Neural progenitor cell (in vitro differentiated cells): ENCODE measurements at regions not wholly inside any gene's neighbourhood (a gene's known extent, or its start where the extent isn't known, plus 50 kb on each side); places are given as distances from the start of the nearest gene placed in this dataset.
"Not testable (repeated sequence)": the region's sequence is repeated elsewhere in the genome, so short reads cannot be mapped to it uniquely, and the experiment has no call there.

Experiments used
- EZH2 ChIP-seq: fragments of 200-600 bp; sonication (generic); IDR thresholded peaks from 2 replicates; pipeline ENCODE4 v1.6.1; 2017; ENCODE audit warnings: antibody characterized with exemption, mild to moderate bottlenecking, moderate library complexity
- EZH2phosphoT487 ChIP-seq: fragments of 200-600 bp; sonication (generic); IDR thresholded peaks from 2 replicates; pipeline ENCODE4 v1.6.1; 2017; ENCODE audit warnings: antibody characterized with exemption
- TF ChIP-seq, protein P1 (sequence below): fragments of 200-600 bp; sonication (generic); IDR thresholded peaks from 2 replicates; pipeline ENCODE4 v1.5.1; 2017; ENCODE audit warnings: antibody characterized with exemption, mild to moderate bottlenecking

DNA sequence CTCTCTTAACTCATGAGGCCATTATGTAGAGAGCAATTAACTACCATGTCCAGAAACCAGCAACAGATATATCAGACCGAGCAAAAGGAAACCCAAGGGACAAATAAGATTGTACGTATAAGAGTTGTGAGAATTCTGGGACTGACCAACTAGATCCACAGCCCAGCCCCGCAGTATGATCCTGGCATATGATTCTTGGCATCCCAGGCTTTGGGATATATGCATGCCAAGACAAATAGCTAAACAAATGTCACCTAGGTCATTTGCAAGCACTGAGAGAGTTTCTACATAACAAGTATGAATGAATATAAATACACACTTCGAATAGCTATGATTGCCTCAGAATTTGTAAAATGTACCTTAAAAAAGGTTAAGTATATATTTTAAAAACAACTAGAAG lies 105.9 kb downstream of the TBX20 start:
- TF ChIP-seq, protein P1, sequence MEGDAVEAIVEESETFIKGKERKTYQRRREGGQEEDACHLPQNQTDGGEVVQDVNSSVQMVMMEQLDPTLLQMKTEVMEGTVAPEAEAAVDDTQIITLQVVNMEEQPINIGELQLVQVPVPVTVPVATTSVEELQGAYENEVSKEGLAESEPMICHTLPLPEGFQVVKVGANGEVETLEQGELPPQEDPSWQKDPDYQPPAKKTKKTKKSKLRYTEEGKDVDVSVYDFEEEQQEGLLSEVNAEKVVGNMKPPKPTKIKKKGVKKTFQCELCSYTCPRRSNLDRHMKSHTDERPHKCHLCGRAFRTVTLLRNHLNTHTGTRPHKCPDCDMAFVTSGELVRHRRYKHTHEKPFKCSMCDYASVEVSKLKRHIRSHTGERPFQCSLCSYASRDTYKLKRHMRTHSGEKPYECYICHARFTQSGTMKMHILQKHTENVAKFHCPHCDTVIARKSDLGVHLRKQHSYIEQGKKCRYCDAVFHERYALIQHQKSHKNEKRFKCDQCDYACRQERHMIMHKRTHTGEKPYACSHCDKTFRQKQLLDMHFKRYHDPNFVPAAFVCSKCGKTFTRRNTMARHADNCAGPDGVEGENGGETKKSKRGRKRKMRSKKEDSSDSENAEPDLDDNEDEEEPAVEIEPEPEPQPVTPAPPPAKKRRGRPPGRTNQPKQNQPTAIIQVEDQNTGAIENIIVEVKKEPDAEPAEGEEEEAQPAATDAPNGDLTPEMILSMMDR: not testable (repeated sequence)
- not testable (repeated sequence) for TF ChIP-seq EZH2, EZH2phosphoT487
